HepG2 (cell line): ENCODE measurements at regions not wholly inside any gene's neighbourhood (a gene's known extent, or its start where the extent isn't known, plus 50 kb on each side); places are given as distances from the start of the nearest gene placed in this dataset.

ENCODE experiments used
- ATAC-seq: fragments of 200-7000 bp; cut with Tn5 transposase; 3 replicates; pipeline ENCODE4 v1.9.1; 2020; ENCODE audit warnings: mild to moderate bottlenecking, moderate library complexity
- BruUV-seq: library from RNA; stranded (reverse); fragments of 400-500 nt; replicated peaks from 2 replicates; lab custom pipeline; 2021; lab: Mats Ljungman, UMichigan
- CTCF ChIA-PET: fragments of 300-600 bp; formaldehyde crosslinking; extraction: SDS; loops from one replicate; lab custom pipeline; 2021; ENCODE audit warnings: low total read pairs, inconsistent platforms, low intra/inter-chr PET ratio; lab: Yijun Ruan, JAX
- POLR2A ChIA-PET: fragments of 350-600 bp; sonication (Branson Sonifier 250); formaldehyde crosslinking; loops from one replicate; lab custom pipeline; 2020; ENCODE audit warnings: antibody characterized with exemption, inconsistent platforms; lab: Yijun Ruan, JAX
- DNase-seq: peaks from one replicate; pipeline ENCODE4 v3.0.0-alpha.2; 2015; ENCODE audit warnings: low spot score
- FAIRE-seq: peaks from 3 replicates; lab custom pipeline; 2011; peaks lifted over from hg19 to GRCh38; lab: Jason Lieb, UNC
- H2AFZ ChIP-seq: one replicate; pipeline ENCODE4 v1.6.1; 2011; ENCODE audit warnings: low read length, inconsistent platforms
- H3K27ac ChIP-seq: fragments of 300-600 bp; 3 replicates; pipeline ENCODE4 v1.8.0; 2011; ENCODE audit warnings: mixed run types, mild to moderate bottlenecking, mixed read lengths, low read length, inconsistent platforms; ENCODE audit not compliant: insufficient read depth; ENCODE audit errors: extremely low read length
- H3K27me3 ChIP-seq, 2 experiments: fragments of 200-600 bp in 1 of 2; 2 replicates in 1 of 2; 3 replicates in 1 of 2; pipeline versions ENCODE4 v1.6.0 to v1.8.0; 2011; ENCODE audit warnings: low read length in 2 of 2, mild to moderate bottlenecking in 2 of 2, moderate library complexity in 2 of 2, inconsistent platforms in 1 of 2; ENCODE audit not compliant: insufficient read depth in 2 of 2, control insufficient read depth in 1 of 2
- H3K36me3 ChIP-seq, 2 experiments: fragments of 200-600 bp in 1 of 2; replicated peaks in 1 of 2; 2 replicates in 1 of 2; 3 replicates in 1 of 2; pipeline versions ENCODE4 v1.5.1 to v1.8.0; 2011; ENCODE audit warnings: low read length in 2 of 2, inconsistent platforms in 1 of 2; ENCODE audit not compliant: insufficient read depth in 2 of 2, control insufficient read depth in 1 of 2
- H3K4me1 ChIP-seq: 2 replicates; pipeline ENCODE4 v1.5.1; 2012; ENCODE audit warnings: low read length, inconsistent platforms; ENCODE audit not compliant: insufficient read depth
- H3K4me2 ChIP-seq: 2 replicates; pipeline ENCODE4 v1.6.0; 2011; ENCODE audit warnings: low read depth, low read length, inconsistent platforms
- H3K4me3 ChIP-seq, 3 experiments: fragments of 200-600 bp in 1 of 3; sonication (generic), shearing (Covaris generic) in 1 of 3; replicated peaks in 1 of 3; 2 replicates each; pipeline ENCODE4 v1.5.1; 2011 to 2016; ENCODE audit warnings: low read length in 3 of 3, inconsistent platforms in 2 of 3, low read depth in 2 of 3, mild to moderate bottlenecking in 2 of 3, control low read depth in 1 of 3, mixed read lengths in 1 of 3; ENCODE audit not compliant: insufficient read depth in 1 of 3
- H3K79me2 ChIP-seq: one replicate; pipeline ENCODE4 v1.6.1; 2011; ENCODE audit warnings: low read length, inconsistent platforms; ENCODE audit not compliant: insufficient read depth
- H3K9ac ChIP-seq: 2 replicates; pipeline ENCODE4 v1.6.0; 2011; ENCODE audit warnings: mild to moderate bottlenecking, low read depth, low read length, inconsistent platforms; ENCODE audit not compliant: insufficient read depth
- H3K9me3 ChIP-seq: 2 replicates; pipeline ENCODE4 v1.5.1; 2012; ENCODE audit warnings: mild to moderate bottlenecking, low read length
- H4K20me1 ChIP-seq: 2 replicates; pipeline ENCODE4 v1.6.0; 2011; ENCODE audit warnings: inconsistent platforms, mild to moderate bottlenecking, low read length, moderate library complexity; ENCODE audit not compliant: insufficient read depth
- BRD4 ChIP-seq: sonication (generic); formaldehyde crosslinking; IDR thresholded peaks from 2 replicates; pipeline ENCODE4 v1.4.0; 2020; ENCODE audit warnings: missing genetic modification reagents
- FOXO1 ChIP-seq: sonication (generic); formaldehyde crosslinking; IDR thresholded peaks from 2 replicates; pipeline ENCODE4 v1.4.0; 2020; ENCODE audit warnings: missing genetic modification reagents
- KMT2A ChIP-seq: sonication (generic); formaldehyde crosslinking; IDR thresholded peaks from 2 replicates; pipeline ENCODE4 v1.4.0; 2020; ENCODE audit warnings: missing genetic modification reagents
- MEF2D ChIP-seq: sonication (generic); formaldehyde crosslinking; IDR thresholded peaks from 2 replicates; pipeline ENCODE4 v1.5.1; 2020; ENCODE audit warnings: mild to moderate bottlenecking, missing genetic modification reagents
- PTBP1 ChIP-seq: fragments of 200-400 bp; formaldehyde crosslinking; IDR thresholded peaks from 2 replicates; pipeline ENCODE4 v1.6.1; 2018; ENCODE audit warnings: low read length, low read depth; ENCODE audit not compliant: poor library complexity, severe bottlenecking
- TBP ChIP-seq: sonication (generic); formaldehyde crosslinking; IDR thresholded peaks from 2 replicates; pipeline ENCODE4 v1.5.0; 2020; ENCODE audit warnings: missing genetic modification reagents
- TOPORS ChIP-seq: sonication (generic); formaldehyde crosslinking; IDR thresholded peaks from 2 replicates; pipeline ENCODE4 v1.8.0; 2023; ENCODE audit warnings: mild to moderate bottlenecking, missing genetic modification reagents
- ZBTB21 ChIP-seq: sonication (generic); formaldehyde crosslinking; IDR thresholded peaks from 2 replicates; pipeline ENCODE4 v1.4.0; 2020; ENCODE audit warnings: missing genetic modification reagents
- ZNF24 ChIP-seq: fragments of 450-650 bp; IDR thresholded peaks from 2 replicates; pipeline ENCODE4 v1.6.1; 2017; ENCODE audit warnings: antibody characterized with exemption, mild to moderate bottlenecking
- ZNF3 ChIP-seq: IDR thresholded peaks from 2 replicates; pipeline ENCODE4 v1.7.0; 2017; ENCODE audit warnings: inconsistent platforms
- ZNF558 ChIP-seq: sonication (generic); formaldehyde crosslinking; IDR thresholded peaks from 2 replicates; pipeline ENCODE4 v1.9.0; 2022; ENCODE audit warnings: mild to moderate bottlenecking, missing genetic modification reagents, borderline replicate concordance
- WGBS: methylation state at CpG from one replicate; pipeline ENCODE4 v1.1.6; 2017; ENCODE audit warnings: low lambda C conversion rate; 5-methylcytosine and 5-hydroxymethylcytosine counted together
- in situ Hi-C: cut with HindIII; loops from 2 replicates; pipeline ENCODE4 v1.10.0; 2017; ENCODE audit warnings: low pct_unique_long_range_greater_than_20kb; ENCODE audit not compliant: extremely low pct_ligation_motif_present
- intact Hi-C: fragments of 100-400 bp; cut with micrococcal nuclease; formaldehyde crosslinking; loops from one replicate; pipeline ENCODE4 v1.10.0; 2022; ENCODE audit not compliant: unreplicated experiment
- TF ChIP-seq, protein P1 (sequence below): sonication (generic); formaldehyde crosslinking; IDR thresholded peaks from 2 replicates; pipeline ENCODE4 v1.8.1; 2023; ENCODE audit warnings: mild to moderate bottlenecking, missing genetic modification reagents
- TF ChIP-seq, protein P2 (sequence below), 2 experiments: sonication (generic) in 1 of 2; formaldehyde crosslinking in 1 of 2; IDR thresholded peaks; 2 replicates each; pipeline versions ENCODE4 v1.4.0 to v1.6.1; 2016 to 2020; ENCODE audit warnings: borderline replicate concordance in 1 of 2, low read depth in 1 of 2, mild to moderate bottlenecking in 1 of 2, missing genetic modification reagents in 1 of 2

- H3K79me2 ChIP-seq, result no peaks in the 10 kb centered on the region
- CTCF ChIA-PET, result no interaction called here
- H3K4me3 ChIP-seq, result no peak overlapping the region
- no peak overlapping the region for H3K4me2 ChIP-seq
- no peaks in the 10 kb centered on the region for H3K36me3 ChIP-seq
- intact Hi-C loops (no loop called here), in situ Hi-C loops (no loop called here)
- 0% methylated on average over 1 of the region's 1 CpG for WGBS
- peaks cover 33% of the 10 kb centered on the region for H3K9me3 ChIP-seq
- no TSS peak for BruUV-seq
- no peak overlapping the region for H3K27ac ChIP-seq
- no peak overlapping the region for H3K9ac ChIP-seq
- POLR2A ChIA-PET, result no interaction called here
- H4K20me1 ChIP-seq, result no peaks in the 10 kb centered on the region
- no peaks in the 10 kb centered on the region for H3K27me3 ChIP-seq
- ATAC-seq (no peak), DNase-seq (no peak), FAIRE-seq (no peak)
- no peak overlapping the region for H2AFZ ChIP-seq
- TF ChIP-seq TOPORS (CRISPR knock-in tag) (no peak), ZNF24 (no peak), KMT2A (CRISPR knock-in tag) (no peak), ZNF558 (CRISPR knock-in tag) (no peak), FOXO1 (CRISPR knock-in tag) (no peak), TBP (CRISPR knock-in tag) (no peak), ZNF3 (CRISPR knock-in tag) (no peak), PTBP1 (no peak), ZBTB21 (no peak), MEF2D (CRISPR knock-in tag) (no peak), BRD4 (CRISPR knock-in tag) (no peak)
- TF ChIP-seq, protein P1, sequence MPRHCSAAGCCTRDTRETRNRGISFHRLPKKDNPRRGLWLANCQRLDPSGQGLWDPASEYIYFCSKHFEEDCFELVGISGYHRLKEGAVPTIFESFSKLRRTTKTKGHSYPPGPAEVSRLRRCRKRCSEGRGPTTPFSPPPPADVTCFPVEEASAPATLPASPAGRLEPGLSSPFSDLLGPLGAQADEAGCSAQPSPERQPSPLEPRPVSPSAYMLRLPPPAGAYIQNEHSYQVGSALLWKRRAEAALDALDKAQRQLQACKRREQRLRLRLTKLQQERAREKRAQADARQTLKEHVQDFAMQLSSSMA (CRISPR knock-in tag), result no peak
- TF ChIP-seq, protein P2, sequence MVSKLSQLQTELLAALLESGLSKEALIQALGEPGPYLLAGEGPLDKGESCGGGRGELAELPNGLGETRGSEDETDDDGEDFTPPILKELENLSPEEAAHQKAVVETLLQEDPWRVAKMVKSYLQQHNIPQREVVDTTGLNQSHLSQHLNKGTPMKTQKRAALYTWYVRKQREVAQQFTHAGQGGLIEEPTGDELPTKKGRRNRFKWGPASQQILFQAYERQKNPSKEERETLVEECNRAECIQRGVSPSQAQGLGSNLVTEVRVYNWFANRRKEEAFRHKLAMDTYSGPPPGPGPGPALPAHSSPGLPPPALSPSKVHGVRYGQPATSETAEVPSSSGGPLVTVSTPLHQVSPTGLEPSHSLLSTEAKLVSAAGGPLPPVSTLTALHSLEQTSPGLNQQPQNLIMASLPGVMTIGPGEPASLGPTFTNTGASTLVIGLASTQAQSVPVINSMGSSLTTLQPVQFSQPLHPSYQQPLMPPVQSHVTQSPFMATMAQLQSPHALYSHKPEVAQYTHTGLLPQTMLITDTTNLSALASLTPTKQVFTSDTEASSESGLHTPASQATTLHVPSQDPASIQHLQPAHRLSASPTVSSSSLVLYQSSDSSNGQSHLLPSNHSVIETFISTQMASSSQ (IDR thresholded peaks at IDR 0.05; ENCODE audit: low read depth), result no peak
- TF ChIP-seq, protein P2 (CRISPR knock-in tag; IDR thresholded peaks at IDR 0.05; ENCODE audit: borderline replicate concordance), result no peak
- peaks cover 16% of the 10 kb centered on the region for H3K4me1 ChIP-seq
Measured at GRCh38 chr6:156613996-156614395, 163.2 kb upstream of the ARID1B start.
